Activated CD4-positive, alpha-beta T cell treated with anti-CD3 and anti-CD28 coated beads for 36 hours (primary cell): ENCODE measurements at regions not wholly inside any gene's neighbourhood (a gene's known extent, or its start where the extent isn't known, plus 50 kb on each side); places are given as distances from the start of the nearest gene placed in this dataset.

Source experiments
- ATAC-seq: fragments of 200-7000 bp; cut with Tn5 transposase; one replicate; pipeline ENCODE4 v1.10.0; 2021; ENCODE audit warnings: mild to moderate bottlenecking, moderate library complexity
- CTCF ChIA-PET: fragments of 350-600 bp; sonication (Branson Sonifier 250); formaldehyde crosslinking; loops from one replicate; lab custom pipeline; 2021; ENCODE audit warnings: antibody characterized with exemption; lab: Charles Lee
- POLR2A ChIA-PET: fragments of 350-600 bp; sonication (Branson Sonifier 250); formaldehyde crosslinking; loops from one replicate; lab custom pipeline; 2021; ENCODE audit warnings: antibody characterized with exemption, inconsistent platforms; lab: Charles Lee
- DNase-seq: peaks from one replicate; pipeline ENCODE4 v3.0.0-alpha.2; 2020
- H3K27ac Mint-ChIP-seq: one replicate; pipeline ENCODE4 v1.8.0; 2021; ENCODE audit warnings: mixed read lengths
- H3K27me3 Mint-ChIP-seq: one replicate; pipeline ENCODE4 v1.8.0; 2021; ENCODE audit warnings: mixed read lengths
- H3K36me3 Mint-ChIP-seq: one replicate; pipeline ENCODE4 v1.8.0; 2021; ENCODE audit warnings: low read depth, mixed read lengths
- H3K4me1 Mint-ChIP-seq: one replicate; pipeline ENCODE4 v1.8.0; 2021; ENCODE audit warnings: mixed read lengths
- H3K4me3 Mint-ChIP-seq: one replicate; pipeline ENCODE4 v1.8.0; 2021; ENCODE audit warnings: mild to moderate bottlenecking, moderate library complexity, mixed read lengths
- H3K9me3 Mint-ChIP-seq: one replicate; pipeline ENCODE4 v1.8.0; 2021; ENCODE audit warnings: low read depth, mixed read lengths
- intact Hi-C, 2 experiments: fragments of 100-400 bp; cut with DNase I in 1 of 2; cut with micrococcal nuclease in 1 of 2; formaldehyde crosslinking; loops; one replicate each; pipeline versions ENCODE4 v1.14.2 to v1.15.1; 2022 to 2024; cut with DNase I, micrococcal nuclease

GRCh38 chr1:8076176-8076575 is 50.1 kb upstream of the ERRFI1 start:
- peaks cover 6% of the 10 kb centered on the region for H3K27me3 Mint-ChIP-seq
- H3K36me3 Mint-ChIP-seq: no peaks in the 10 kb centered on the region
- DNase-seq: no peak
- H3K4me3 Mint-ChIP-seq: no peak overlapping the region
- no peak for ATAC-seq
- intact Hi-C loops: no loop called here
- H3K4me1 Mint-ChIP-seq: peaks cover 5% of the 10 kb centered on the region
- no peak overlapping the region for H3K27ac Mint-ChIP-seq
- POLR2A ChIA-PET: no interaction called here
- no peaks in the 10 kb centered on the region for H3K9me3 Mint-ChIP-seq
- CTCF ChIA-PET: interaction anchor here (0.7 kb wide), 1 partner anchor 328 kb away, joined by 3 read pairs; no protein-coding TSS in a partner anchor
